ENCODE measurements at regions not wholly inside any gene's neighbourhood (a gene's known extent, or its start where the extent isn't known, plus 50 kb on each side); places are given as distances from the start of the nearest gene placed in this dataset.

GRCh38 chr14:35959835-35960234 lies 133.7 kb downstream of the BRMS1L start:
- peaks cover 16% of the 10 kb centered on the region for H3K27me3 Mint-ChIP-seq (ENCODE audit: insufficient read depth, low read depth)
- H3K4me1 Mint-ChIP-seq = peaks cover 21% of the 10 kb centered on the region
- H3K9me3 ChIP-seq (ENCODE audit: low read depth) = no peaks in the 10 kb centered on the region
- TF ChIP-seq EZH2phosphoT487 (IDR thresholded peaks at IDR 0.05) = no peak
- peak; percentile 4 for TF ChIP-seq CTCF (IDR thresholded peaks at IDR 0.05)
- no peak overlapping the region for H3K4me2 ChIP-seq
- no peak overlapping the region for H3K9ac ChIP-seq
- no peaks in the 10 kb centered on the region for H3K27me3 ChIP-seq
- no peaks in the 10 kb centered on the region for H3K36me3 Mint-ChIP-seq
- H3K4me3 ChIP-seq = no peak overlapping the region
- H4K20me1 ChIP-seq (ENCODE audit: low read depth) = no peaks in the 10 kb centered on the region
- DNase-seq (ENCODE audit: low spot score) = no peak
- H3K4me3 Mint-ChIP-seq = no peak overlapping the region
- no peak overlapping the region for H3K27ac Mint-ChIP-seq
- H3F3A ChIP-seq (ENCODE audit: low read depth) = peaks cover 19% of the 10 kb centered on the region
- no peaks in the 10 kb centered on the region for H3K9me3 Mint-ChIP-seq
- H2AFZ ChIP-seq (replicated peaks) = no peak overlapping the region
- no peaks in the 10 kb centered on the region for H3K36me3 ChIP-seq
- no peak overlapping the region for H3K27ac ChIP-seq
- peaks cover 25% of the 10 kb centered on the region for H3K4me1 ChIP-seq
- H3K79me2 ChIP-seq (ENCODE audit: low read depth) = no peaks in the 10 kb centered on the region

DNA sequence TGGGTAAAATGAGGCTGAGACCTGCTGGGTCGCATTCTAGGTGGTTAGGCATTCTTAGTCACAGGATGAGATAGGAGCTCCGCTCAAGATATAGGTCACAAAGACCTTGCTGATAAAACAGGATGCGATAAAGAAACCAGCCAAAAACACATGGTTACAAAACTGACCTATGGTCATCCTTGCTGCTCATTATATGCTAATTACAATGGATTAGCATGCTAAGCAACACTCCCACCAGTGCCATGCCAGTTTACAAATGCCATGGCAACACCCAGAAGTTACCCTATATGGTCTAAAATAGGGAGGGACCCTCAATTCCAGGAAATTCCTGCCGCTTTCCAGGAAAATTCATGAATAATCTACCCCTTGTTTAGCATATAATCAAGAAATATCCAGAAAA lies 132.4 kb downstream of the BRMS1L start:
- no peak overlapping the region for H3K4me2 ChIP-seq
- peaks cover 25% of the 10 kb centered on the region for H3K27me3 Mint-ChIP-seq (ENCODE audit: insufficient read depth, low read depth)
- H4K20me1 ChIP-seq (ENCODE audit: low read depth) = no peaks in the 10 kb centered on the region
- peaks cover 20% of the 10 kb centered on the region for H3F3A ChIP-seq (ENCODE audit: low read depth)
- no peak for DNase-seq (ENCODE audit: low spot score)
- no peaks in the 10 kb centered on the region for H3K9me3 Mint-ChIP-seq
- H3K9ac ChIP-seq = no peak overlapping the region
- H3K4me3 ChIP-seq = no peak overlapping the region
- H3K27ac ChIP-seq = no peak overlapping the region
- peaks cover 34% of the 10 kb centered on the region for H3K4me1 ChIP-seq
- H2AFZ ChIP-seq (replicated peaks) = no peak overlapping the region
- no peaks in the 10 kb centered on the region for H3K9me3 ChIP-seq (ENCODE audit: low read depth)
- H3K79me2 ChIP-seq (ENCODE audit: low read depth) = no peaks in the 10 kb centered on the region
- H3K27me3 ChIP-seq = no peaks in the 10 kb centered on the region
- H3K4me3 Mint-ChIP-seq = no peak overlapping the region
- H3K36me3 Mint-ChIP-seq = no peaks in the 10 kb centered on the region
- no peak overlapping the region for H3K27ac Mint-ChIP-seq
- TF ChIP-seq CTCF (IDR thresholded peaks at IDR 0.05) (no peak), EZH2phosphoT487 (IDR thresholded peaks at IDR 0.05) (no peak)
- no peaks in the 10 kb centered on the region for H3K36me3 ChIP-seq
- peaks cover 16% of the 10 kb centered on the region for H3K4me1 Mint-ChIP-seq

DNA sequence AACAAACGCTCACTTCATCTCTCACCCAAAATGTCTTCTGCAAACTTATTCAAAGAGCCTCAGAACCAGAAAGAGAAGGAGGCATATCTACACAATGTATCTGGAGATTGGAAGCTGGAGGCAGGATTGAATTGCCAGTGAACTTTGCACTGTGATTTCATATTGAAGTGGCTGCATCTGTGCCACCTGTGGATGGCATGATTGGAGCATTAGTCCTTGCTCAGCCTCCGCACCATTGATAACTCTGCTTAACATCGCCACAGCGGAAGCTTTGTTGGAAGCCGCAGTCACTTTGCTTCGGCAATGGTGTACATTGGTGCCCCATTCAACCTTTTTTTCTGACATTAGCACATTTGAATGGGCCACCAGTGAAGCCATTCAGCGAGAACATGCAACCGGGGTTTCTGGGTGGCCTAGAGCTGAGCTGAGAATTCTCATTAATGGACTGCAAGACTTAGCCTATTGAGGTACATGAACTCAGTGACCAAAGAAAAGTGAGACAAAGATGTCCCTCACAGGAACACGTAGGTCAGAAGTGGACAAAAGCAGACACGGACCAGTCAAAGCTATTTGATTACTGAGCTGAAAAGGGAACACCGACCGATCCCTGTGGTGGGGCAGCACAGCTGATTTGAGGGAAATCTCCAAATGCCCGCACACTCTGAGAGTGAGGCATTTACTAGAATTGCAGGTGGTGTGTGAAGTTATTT lies 130.4 kb downstream of the BRMS1L start:
- no peak overlapping the region for H3K4me3 ChIP-seq
- Mint-ChIP-seq H3K9me3 (no peaks in the 10 kb centered on the region), H3K27ac (no peak overlapping the region), H3K36me3 (no peaks in the 10 kb centered on the region), H3K4me3 (no peak overlapping the region), H3K27me3 (ENCODE audit: insufficient read depth, low read depth) (peaks cover 29% of the 10 kb centered on the region), H3K4me1 (peaks cover 25% of the 10 kb centered on the region)
- H3F3A ChIP-seq (ENCODE audit: low read depth) = peaks cover 40% of the 10 kb centered on the region
- H3K27ac ChIP-seq = no peak overlapping the region
- H3K9me3 ChIP-seq (ENCODE audit: low read depth) = no peaks in the 10 kb centered on the region
- H3K36me3 ChIP-seq = no peaks in the 10 kb centered on the region
- no peak overlapping the region for H2AFZ ChIP-seq (replicated peaks)
- peak; percentile 76 for DNase-seq (ENCODE audit: low spot score)
- TF ChIP-seq CTCF (IDR thresholded peaks at IDR 0.05) = no peak
- TF ChIP-seq EZH2phosphoT487 (IDR thresholded peaks at IDR 0.05) = peak; percentile 38
- no peaks in the 10 kb centered on the region for H4K20me1 ChIP-seq (ENCODE audit: low read depth)
- peak overlapping the region; percentile 57 for H3K4me2 ChIP-seq
- H3K27me3 ChIP-seq = no peaks in the 10 kb centered on the region
- no peaks in the 10 kb centered on the region for H3K79me2 ChIP-seq (ENCODE audit: low read depth)
- peaks cover 53% of the 10 kb centered on the region for H3K4me1 ChIP-seq
- no peak overlapping the region for H3K9ac ChIP-seq
